ENCODE measurements at regions not wholly inside any gene's neighbourhood (a gene's known extent, or its start where the extent isn't known, plus 50 kb on each side); places are given as distances from the start of the nearest gene placed in this dataset.

- TF ChIP-seq CTCF (IDR thresholded peaks at IDR 0.05), result no peak
- TF ChIP-seq POLR2A (IDR thresholded peaks at IDR 0.05), result no peak
Observed at GRCh38 chr4:156290811-156291210, 337.1 kb upstream of the CTSO start.

Data from esophagus squamous epithelium (tissue), 4 donors.